HG02943 (cell line): ENCODE measurements at regions not wholly inside any gene's neighbourhood (a gene's known extent, or its start where the extent isn't known, plus 50 kb on each side); places are given as distances from the start of the nearest gene placed in this dataset.
"Not testable (repeated sequence)": the region's sequence is repeated elsewhere in the genome, so short reads cannot be mapped to it uniquely, and the experiment has no call there.

Experiments
- ATAC-seq: cut with Tn5 transposase; IDR thresholded peaks from one replicate; pipeline ENCODE4 v1.9.1; 2021; ENCODE audit warnings: mild to moderate bottlenecking, low read depth, moderate library complexity; ENCODE audit not compliant: unreplicated experiment

- ATAC-seq = no peak
Observed at GRCh38 chr9:87193925-87194868, 246.9 kb upstream of the GAS1 start.

- no peak for ATAC-seq
Observed at GRCh38 chr9:87195306-87195705, 248.0 kb upstream of the GAS1 start.

GRCh38 chr9:87197349-87198130 is 250.2 kb upstream of the GAS1 start:
- ATAC-seq = no peak

GRCh38 chr9:87198716-87199115 is 251.4 kb upstream of the GAS1 start:
- no peak for ATAC-seq

GRCh38 chr9:87199278-87199677 is 252.0 kb upstream of the GAS1 start:
- no peak for ATAC-seq

GRCh38 chr9:87199782-87200181 is 252.5 kb upstream of the GAS1 start:
- no peak for ATAC-seq

GRCh38 chr9:87201351-87201751 is 254.0 kb upstream of the GAS1 start:
- ATAC-seq = no peak

- ATAC-seq = no peak
Observed at GRCh38 chr9:87206064-87206661, 258.9 kb upstream of the GAS1 start.

- not testable (repeated sequence) for ATAC-seq
Observed at GRCh38 chr9:87210658-87211057, 263.4 kb upstream of the GAS1 start.

- no peak for ATAC-seq
Observed at GRCh38 chr9:87211669-87212068, 264.4 kb upstream of the GAS1 start.

- no peak for ATAC-seq
Observed at GRCh38 chr9:87212605-87213021, 265.3 kb upstream of the GAS1 start.

- ATAC-seq = no peak
Observed at GRCh38 chr9:87213948-87214347, 266.6 kb upstream of the GAS1 start.

GRCh38 chr9:87214991-87215390 is 267.7 kb upstream of the GAS1 start:
- no peak for ATAC-seq

- ATAC-seq = no peak
Observed at GRCh38 chr9:87216036-87216435, 268.7 kb upstream of the GAS1 start.

GRCh38 chr9:87216897-87217455 is 269.7 kb upstream of the GAS1 start:
- ATAC-seq = no peak

GRCh38 chr9:87223392-87224246 is 274.0 kb upstream of the DAPK1 start:
- no peak for ATAC-seq

GRCh38 chr9:87226896-87227295 is 270.8 kb upstream of the DAPK1 start:
- no peak for ATAC-seq

- ATAC-seq = no peak
Observed at GRCh38 chr9:87227456-87227855, 270.2 kb upstream of the DAPK1 start.

GRCh38 chr9:87229108-87229507 is 268.6 kb upstream of the DAPK1 start:
- no peak for ATAC-seq

GRCh38 chr9:87233431-87233830 is 264.2 kb upstream of the DAPK1 start:
- ATAC-seq = no peak
